ENCODE measurements at regions not wholly inside any gene's neighbourhood (a gene's known extent, or its start where the extent isn't known, plus 50 kb on each side); places are given as distances from the start of the nearest gene placed in this dataset.

DNA sequence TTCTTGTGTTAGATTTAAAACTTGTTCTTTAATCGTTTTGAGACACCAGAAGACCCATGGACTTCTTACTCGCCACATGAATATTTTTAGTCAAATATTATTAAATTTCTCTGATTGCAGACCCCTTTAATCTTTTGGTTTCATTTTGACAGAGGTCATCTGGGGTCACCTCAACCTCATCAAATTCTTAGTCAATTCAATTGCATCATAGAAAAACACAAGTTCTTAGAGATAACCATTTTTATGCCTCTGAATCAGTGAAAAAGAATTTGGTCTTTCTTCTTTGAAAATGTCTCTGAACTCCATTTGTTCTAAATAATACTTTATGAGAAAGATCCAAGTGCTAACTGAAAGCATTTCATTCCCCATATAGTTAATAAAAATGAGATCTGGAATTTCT, 55.2 kb upstream of the CBLN4 start:
- TF ChIP-seq, protein P1, sequence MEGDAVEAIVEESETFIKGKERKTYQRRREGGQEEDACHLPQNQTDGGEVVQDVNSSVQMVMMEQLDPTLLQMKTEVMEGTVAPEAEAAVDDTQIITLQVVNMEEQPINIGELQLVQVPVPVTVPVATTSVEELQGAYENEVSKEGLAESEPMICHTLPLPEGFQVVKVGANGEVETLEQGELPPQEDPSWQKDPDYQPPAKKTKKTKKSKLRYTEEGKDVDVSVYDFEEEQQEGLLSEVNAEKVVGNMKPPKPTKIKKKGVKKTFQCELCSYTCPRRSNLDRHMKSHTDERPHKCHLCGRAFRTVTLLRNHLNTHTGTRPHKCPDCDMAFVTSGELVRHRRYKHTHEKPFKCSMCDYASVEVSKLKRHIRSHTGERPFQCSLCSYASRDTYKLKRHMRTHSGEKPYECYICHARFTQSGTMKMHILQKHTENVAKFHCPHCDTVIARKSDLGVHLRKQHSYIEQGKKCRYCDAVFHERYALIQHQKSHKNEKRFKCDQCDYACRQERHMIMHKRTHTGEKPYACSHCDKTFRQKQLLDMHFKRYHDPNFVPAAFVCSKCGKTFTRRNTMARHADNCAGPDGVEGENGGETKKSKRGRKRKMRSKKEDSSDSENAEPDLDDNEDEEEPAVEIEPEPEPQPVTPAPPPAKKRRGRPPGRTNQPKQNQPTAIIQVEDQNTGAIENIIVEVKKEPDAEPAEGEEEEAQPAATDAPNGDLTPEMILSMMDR (IDR thresholded peaks at IDR 0.05; ENCODE audit: unreplicated experiment in 3 of 3): no peak
- Mint-ChIP-seq H3K36me3 (ENCODE audit: low read depth) (no peaks in the 10 kb centered on the region), H3K4me3 (no peak overlapping the region), H3K9me3 (peaks cover 21% of the 10 kb centered on the region), H3K27ac (no peak overlapping the region), H3K27me3 (ENCODE audit: low read depth) (no peaks in the 10 kb centered on the region), H3K4me1 (no peaks in the 10 kb centered on the region)

DNA sequence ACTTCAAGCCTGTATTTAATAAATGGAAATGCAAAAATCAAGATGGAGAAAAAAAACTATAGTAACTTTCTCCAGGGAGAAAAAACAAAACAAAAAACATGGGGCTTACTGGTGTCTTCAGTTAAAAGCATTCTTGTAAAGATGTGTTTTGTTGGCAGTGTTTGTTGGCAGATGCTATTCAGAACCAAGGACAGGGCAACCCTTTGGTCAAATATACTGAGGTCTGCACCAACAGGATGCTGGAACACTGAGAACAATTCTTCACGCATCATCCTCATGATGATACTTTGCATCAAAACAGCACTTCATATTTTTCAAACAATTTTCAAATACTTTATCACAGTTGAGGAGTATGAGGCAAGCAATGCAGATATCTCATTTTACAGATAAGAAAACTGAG, 63.7 kb upstream of the CBLN4 start:
- Mint-ChIP-seq H3K36me3 (ENCODE audit: low read depth) (no peaks in the 10 kb centered on the region), H3K27ac (no peak overlapping the region), H3K27me3 (ENCODE audit: low read depth) (no peaks in the 10 kb centered on the region), H3K4me1 (no peaks in the 10 kb centered on the region), H3K9me3 (peaks cover 30% of the 10 kb centered on the region), H3K4me3 (no peak overlapping the region)
- TF ChIP-seq, protein P1 (IDR thresholded peaks at IDR 0.05; ENCODE audit: unreplicated experiment in 3 of 3): no peak

DNA sequence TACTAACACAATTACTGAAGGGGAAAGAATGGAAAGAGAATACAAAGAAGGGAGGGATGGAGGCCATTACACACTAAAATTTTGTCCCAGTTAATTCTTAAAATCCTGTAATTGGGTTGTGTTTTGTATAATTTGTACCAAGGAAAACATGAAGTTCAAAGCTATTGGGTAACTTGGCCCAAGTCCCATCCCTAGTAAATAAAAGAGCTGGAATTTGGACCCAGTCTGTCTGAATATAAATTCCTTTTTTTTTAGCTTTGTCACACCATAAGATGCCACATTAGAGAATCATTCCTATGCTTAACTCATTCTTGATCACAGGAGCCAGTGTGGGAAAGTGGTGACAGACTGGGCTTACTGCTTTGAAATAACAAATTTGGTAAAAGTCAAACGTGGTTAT, 66.8 kb upstream of the CBLN4 start:
- Mint-ChIP-seq H3K9me3 (peaks cover 43% of the 10 kb centered on the region), H3K4me3 (no peak overlapping the region), H3K36me3 (ENCODE audit: low read depth) (no peaks in the 10 kb centered on the region), H3K27me3 (ENCODE audit: low read depth) (no peaks in the 10 kb centered on the region), H3K27ac (no peak overlapping the region), H3K4me1 (no peaks in the 10 kb centered on the region)
- TF ChIP-seq, protein P1 (IDR thresholded peaks at IDR 0.05; ENCODE audit: unreplicated experiment in 3 of 3): no peak

DNA sequence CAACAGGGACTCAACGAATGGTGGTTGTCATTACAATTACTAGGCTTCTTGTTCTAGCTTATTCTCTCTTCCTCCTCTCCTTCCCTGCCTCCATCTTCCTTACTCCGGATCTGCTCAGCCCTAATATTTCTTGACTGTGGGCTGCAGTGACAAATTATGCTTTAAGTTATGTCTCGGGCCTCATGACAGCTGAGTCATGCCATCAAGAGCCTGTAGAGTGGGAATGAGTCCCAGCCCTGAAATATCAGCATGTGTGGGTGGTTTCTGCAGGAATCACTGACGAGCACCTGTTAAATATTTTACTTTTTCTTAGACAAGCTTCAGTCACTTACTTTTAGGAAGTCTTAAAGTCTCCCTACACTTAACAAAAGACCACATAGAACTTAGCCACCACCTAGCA, 83.1 kb upstream of the CBLN4 start:
- TF ChIP-seq, protein P1 (IDR thresholded peaks at IDR 0.05; ENCODE audit: unreplicated experiment in 3 of 3): no peak
- no peaks in the 10 kb centered on the region for H3K36me3 Mint-ChIP-seq (ENCODE audit: low read depth)
- no peak overlapping the region for H3K4me3 Mint-ChIP-seq
- H3K9me3 Mint-ChIP-seq: peaks cover 20% of the 10 kb centered on the region
- no peak overlapping the region for H3K27ac Mint-ChIP-seq
- H3K4me1 Mint-ChIP-seq: no peaks in the 10 kb centered on the region
- H3K27me3 Mint-ChIP-seq (ENCODE audit: low read depth): no peaks in the 10 kb centered on the region

DNA sequence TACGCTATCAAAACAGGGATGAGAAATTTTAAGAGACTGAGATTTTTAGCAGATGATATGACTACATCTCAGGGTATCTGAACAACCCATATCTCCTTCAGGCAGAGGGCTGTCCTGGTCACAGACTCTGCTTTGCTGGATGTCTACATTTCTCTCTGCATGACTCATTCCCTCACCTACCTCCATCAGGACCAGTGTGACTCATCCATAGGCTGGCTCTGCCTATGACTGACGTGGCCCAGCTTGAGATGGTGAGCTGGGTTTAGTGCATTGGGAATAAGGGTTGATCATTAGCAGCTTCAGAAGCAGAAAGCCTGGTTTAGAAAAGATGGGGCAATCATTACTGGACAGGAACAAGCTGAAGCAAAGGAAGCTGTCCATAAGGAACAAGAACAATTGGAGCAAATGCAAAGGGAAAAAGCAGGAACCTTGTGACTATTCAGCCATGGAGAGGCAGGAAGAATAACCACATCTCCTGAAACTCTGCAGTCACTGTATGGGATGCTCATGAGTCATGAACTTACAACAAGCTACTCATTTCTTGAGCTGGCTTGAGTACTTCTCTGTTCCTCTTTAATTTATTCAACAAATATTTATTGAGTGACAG, 86.4 kb upstream of the CBLN4 start:
- Mint-ChIP-seq H3K9me3 (peaks cover 40% of the 10 kb centered on the region), H3K36me3 (ENCODE audit: low read depth) (no peaks in the 10 kb centered on the region), H3K27ac (no peak overlapping the region), H3K4me1 (no peaks in the 10 kb centered on the region), H3K27me3 (ENCODE audit: low read depth) (no peaks in the 10 kb centered on the region), H3K4me3 (no peak overlapping the region)
- TF ChIP-seq, protein P1 (IDR thresholded peaks at IDR 0.05; ENCODE audit: unreplicated experiment in 3 of 3): no peak

DNA sequence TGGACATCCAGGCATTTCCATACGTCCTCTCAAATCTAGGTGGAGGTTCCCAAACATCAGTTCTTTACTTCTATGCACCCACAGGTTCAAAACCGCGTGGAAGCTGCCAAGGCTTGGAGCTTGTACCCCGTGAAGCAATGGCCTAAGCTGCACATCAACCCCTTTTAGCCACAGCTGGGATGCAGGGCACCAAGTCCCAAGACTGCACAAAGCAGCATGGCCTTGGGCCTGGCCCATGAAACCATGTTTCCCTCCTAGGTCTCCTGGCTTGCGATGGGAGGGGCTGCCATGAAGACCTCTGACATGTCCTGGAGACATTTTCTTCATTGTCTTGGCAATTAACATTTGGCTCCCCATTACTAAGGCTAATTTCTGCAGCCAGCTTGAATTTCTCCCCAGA, 88.9 kb upstream of the CBLN4 start:
- Mint-ChIP-seq H3K27ac (no peak overlapping the region), H3K36me3 (ENCODE audit: low read depth) (no peaks in the 10 kb centered on the region), H3K4me1 (no peaks in the 10 kb centered on the region), H3K27me3 (ENCODE audit: low read depth) (no peaks in the 10 kb centered on the region), H3K4me3 (no peak overlapping the region), H3K9me3 (peaks cover 47% of the 10 kb centered on the region)
- TF ChIP-seq, protein P1 (IDR thresholded peaks at IDR 0.05; ENCODE audit: unreplicated experiment in 3 of 3): no peak

All from nephron (organoid).